SK-N-SH (cell line): ENCODE measurements at regions not wholly inside any gene's neighbourhood (a gene's known extent, or its start where the extent isn't known, plus 50 kb on each side); places are given as distances from the start of the nearest gene placed in this dataset.
"Not testable (repeated sequence)": the region's sequence is repeated elsewhere in the genome, so short reads cannot be mapped to it uniquely, and the experiment has no call there.

ENCODE experiments used
- CTCF ChIA-PET: fragments of 300-600, 350-600 bp; formaldehyde crosslinking; extraction: SDS; loops from one replicate; lab custom pipeline; 2021; lab: Yijun Ruan, JAX
- POLR2A ChIA-PET: fragments of 350-600 bp; sonication (Branson Sonifier 250); formaldehyde crosslinking; extraction: SDS; loops from one replicate; lab custom pipeline; 2020; ENCODE audit warnings: antibody characterized with exemption, inconsistent platforms; lab: Yijun Ruan, JAX
- DNase-seq: peaks from one replicate; pipeline ENCODE4 v3.0.0; 2012
- H2AFZ ChIP-seq: fragments of 200-600 bp; sonication (generic); 2 replicates; pipeline ENCODE4 v1.8.1; 2016; ENCODE audit warnings: antibody characterized with exemption, mild to moderate bottlenecking, low read depth
- H3F3A ChIP-seq: fragments of 200-600 bp; sonication (generic); replicated peaks from 2 replicates; pipeline ENCODE3; 2016; ENCODE audit warnings: antibody characterized with exemption, mild to moderate bottlenecking; ENCODE audit not compliant: insufficient read depth
- H3K27ac ChIP-seq, 2 experiments: fragments of 200-500 bp in 1 of 2; fragments of 200-600 bp in 1 of 2; sonication (Bioruptor generic) in 1 of 2; sonication (generic), shearing (Covaris generic) in 1 of 2; 2 replicates each; pipeline versions ENCODE4 v1.5.1 to v1.6.1; 2014 to 2016; ENCODE audit warnings: low read depth in 2 of 2, inconsistent platforms in 1 of 2, low read length in 1 of 2, mild to moderate bottlenecking in 1 of 2, mixed read lengths in 1 of 2
- H3K27me3 ChIP-seq: fragments of 200-600 bp; sonication (generic), shearing (Covaris generic); 2 replicates; pipeline ENCODE4 v1.6.1; 2016; ENCODE audit warnings: mixed run types; ENCODE audit not compliant: insufficient read depth
- H3K36me3 ChIP-seq, 2 experiments: fragments of 200-500 bp in 1 of 2; fragments of 200-600 bp in 1 of 2; sonication (Bioruptor generic) in 1 of 2; sonication (generic) in 1 of 2; replicated peaks in 1 of 2; 2 replicates each; pipeline versions ENCODE3 to v1.5.1; 2014 to 2016; ENCODE audit warnings: low read length in 1 of 2, mild to moderate bottlenecking in 1 of 2; ENCODE audit not compliant: insufficient read depth in 2 of 2, control insufficient read depth in 1 of 2
- H3K4me1 ChIP-seq, 2 experiments: fragments of 200-500 bp in 1 of 2; fragments of 200-600 bp in 1 of 2; sonication (Bioruptor generic) in 1 of 2; sonication (generic), shearing (Covaris generic) in 1 of 2; 2 replicates each; pipeline versions ENCODE4 v1.5.1 to v1.6.1; 2014 to 2016; ENCODE audit warnings: low read depth in 1 of 2, low read length in 1 of 2, mixed run types in 1 of 2; ENCODE audit not compliant: insufficient read depth in 2 of 2, control insufficient read depth in 1 of 2
- H3K4me2 ChIP-seq: fragments of 200-600 bp; sonication (generic), shearing (Covaris generic); 2 replicates; pipeline ENCODE4 v1.6.1; 2017; ENCODE audit warnings: mixed run types
- H3K4me3 ChIP-seq, 2 experiments: fragments of 200-500 bp in 1 of 2; fragments of 200-600 bp in 1 of 2; sonication (Bioruptor generic) in 1 of 2; sonication (generic), shearing (Covaris generic) in 1 of 2; 2 replicates each; pipeline versions ENCODE4 v1.5.1 to v1.8.1; 2014 to 2016; ENCODE audit warnings: low read depth in 2 of 2, inconsistent platforms in 1 of 2, low read length in 1 of 2, mild to moderate bottlenecking in 1 of 2, mixed read lengths in 1 of 2, moderate library complexity in 1 of 2
- H3K79me2 ChIP-seq: fragments of 200-600 bp; sonication (generic); 2 replicates; pipeline ENCODE4 v1.8.1; 2017; ENCODE audit warnings: mild to moderate bottlenecking; ENCODE audit not compliant: insufficient read depth
- H3K9ac ChIP-seq: fragments of 200-600 bp; sonication (generic); 2 replicates; pipeline ENCODE4 v1.6.1; 2017; ENCODE audit warnings: mixed run types
- H3K9me2 ChIP-seq: fragments of 200-600 bp; sonication (generic); 2 replicates; pipeline ENCODE4 v1.6.1; 2017; ENCODE audit warnings: mixed run types
- H3K9me3 ChIP-seq: fragments of 200-600 bp; sonication (generic); 2 replicates; pipeline ENCODE4 v1.6.1; 2017; ENCODE audit warnings: mixed run types, mild to moderate bottlenecking, moderate library complexity
- H4K20me1 ChIP-seq: fragments of 200-600 bp; sonication (generic); 2 replicates; pipeline ENCODE4 v1.6.1; 2017; ENCODE audit warnings: mild to moderate bottlenecking, mixed run types; ENCODE audit not compliant: insufficient read depth
- CHD2 ChIP-seq: fragments of 150-350 bp; IDR thresholded peaks from 2 replicates; pipeline ENCODE4 v1.6.1; 2018; ENCODE audit warnings: low read length; ENCODE audit not compliant: partially characterized antibody
- ELF1 ChIP-seq: IDR thresholded peaks from 2 replicates; pipeline ENCODE4 v1.4.0; 2012
- EP300 ChIP-seq, 2 experiments: IDR thresholded peaks; 2 replicates each; pipeline versions ENCODE4 v1.4.0 to v1.6.1; 2012; ENCODE audit warnings: borderline replicate concordance in 1 of 2, low read depth in 1 of 2, low read length in 1 of 2
- EZH2phosphoT487 ChIP-seq: fragments of 200-600 bp; sonication (generic); IDR thresholded peaks from 2 replicates; pipeline ENCODE4 v1.6.1; 2017; ENCODE audit warnings: low read depth, mixed run types, mild to moderate bottlenecking, antibody characterized with exemption, moderate library complexity, borderline replicate concordance
- FOXJ3 ChIP-seq: sonication (generic); formaldehyde crosslinking; IDR thresholded peaks from 2 replicates; pipeline ENCODE4 v1.5.1; 2020; ENCODE audit warnings: mild to moderate bottlenecking, missing genetic modification reagents
- GABPA ChIP-seq: IDR thresholded peaks from 2 replicates; pipeline ENCODE4 v1.4.0; 2012; ENCODE audit warnings: low read depth, mild to moderate bottlenecking
- GATA2 ChIP-seq: sonication (generic); formaldehyde crosslinking; IDR thresholded peaks from 2 replicates; pipeline ENCODE4 v1.5.0; 2020; ENCODE audit warnings: mild to moderate bottlenecking, missing genetic modification reagents
- RAD21 ChIP-seq: IDR thresholded peaks from 2 replicates; pipeline ENCODE4 v1.6.1; 2012; ENCODE audit warnings: mild to moderate bottlenecking, low read length
- RCOR1 ChIP-seq: fragments of 150-350 bp; IDR thresholded peaks from 2 replicates; pipeline ENCODE4 v1.6.1; 2017; ENCODE audit warnings: antibody characterized with exemption, low read length
- SIN3A ChIP-seq: IDR thresholded peaks from 2 replicates; pipeline ENCODE4 v1.6.1; 2012; ENCODE audit warnings: low read depth, mild to moderate bottlenecking, low read length, moderate library complexity, borderline replicate concordance
- TAF1 ChIP-seq: IDR thresholded peaks from 2 replicates; pipeline ENCODE4 v1.6.1; 2012; ENCODE audit warnings: low read depth, mild to moderate bottlenecking, low read length, moderate library complexity, borderline replicate concordance
- TCF12 ChIP-seq: IDR thresholded peaks from 2 replicates; pipeline ENCODE4 v1.4.0; 2012
- TEAD4 ChIP-seq: IDR thresholded peaks from 2 replicates; pipeline ENCODE4 v1.4.0; 2012; ENCODE audit warnings: mild to moderate bottlenecking, borderline replicate concordance; ENCODE audit not compliant: insufficient read depth
- USF2 ChIP-seq: fragments of 150-350 bp; IDR thresholded peaks from 2 replicates; pipeline ENCODE4 v1.6.1; 2017; ENCODE audit warnings: antibody characterized with exemption, low read length, low read depth, borderline replicate concordance
- YY1 ChIP-seq: IDR thresholded peaks from 2 replicates; pipeline ENCODE4 v1.4.0; 2012; ENCODE audit warnings: low read depth, mild to moderate bottlenecking
- ZBTB33 ChIP-seq: IDR thresholded peaks from 2 replicates; pipeline ENCODE4 v1.4.0; 2012; ENCODE audit warnings: low read depth, borderline replicate concordance
- WGBS: methylation state at CpG from one replicate; pipeline ENCODE4 v1.1.6; 2017; ENCODE audit warnings: low lambda C conversion rate; 5-methylcytosine and 5-hydroxymethylcytosine counted together
- TF ChIP-seq, protein P1 (sequence below): IDR thresholded peaks from 2 replicates; pipeline ENCODE4; 2012
- TF ChIP-seq, protein P2 (sequence below): fragments of 150-350 bp; IDR thresholded peaks from 2 replicates; pipeline ENCODE4 v1.6.1; 2016; ENCODE audit warnings: mild to moderate bottlenecking, low read depth, low read length
- TF ChIP-seq, protein P3 (sequence below): fragments of 200-600 bp; sonication (generic); IDR thresholded peaks from 2 replicates; pipeline ENCODE4 v1.6.1; 2017; ENCODE audit warnings: antibody characterized with exemption, mild to moderate bottlenecking, moderate library complexity

DNA sequence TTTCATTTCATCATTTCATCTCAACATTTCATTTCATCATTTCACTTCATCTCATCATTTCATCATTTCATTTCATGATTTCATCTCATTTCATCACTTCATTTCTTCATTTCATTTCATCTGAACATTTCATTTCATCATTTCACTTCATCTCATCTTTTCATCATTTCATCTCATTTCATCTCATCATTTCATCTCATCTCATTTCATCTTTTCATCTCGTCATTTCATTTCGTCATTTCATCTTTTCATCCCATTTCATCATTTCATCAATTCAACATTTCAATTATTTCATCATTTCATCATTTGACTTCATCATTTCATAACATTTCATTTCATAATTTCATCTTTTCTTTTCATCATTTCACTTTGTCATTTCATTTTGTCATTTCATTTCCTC lies 128.4 kb downstream of the ANKRD30BL start:
- TF ChIP-seq, protein P1, sequence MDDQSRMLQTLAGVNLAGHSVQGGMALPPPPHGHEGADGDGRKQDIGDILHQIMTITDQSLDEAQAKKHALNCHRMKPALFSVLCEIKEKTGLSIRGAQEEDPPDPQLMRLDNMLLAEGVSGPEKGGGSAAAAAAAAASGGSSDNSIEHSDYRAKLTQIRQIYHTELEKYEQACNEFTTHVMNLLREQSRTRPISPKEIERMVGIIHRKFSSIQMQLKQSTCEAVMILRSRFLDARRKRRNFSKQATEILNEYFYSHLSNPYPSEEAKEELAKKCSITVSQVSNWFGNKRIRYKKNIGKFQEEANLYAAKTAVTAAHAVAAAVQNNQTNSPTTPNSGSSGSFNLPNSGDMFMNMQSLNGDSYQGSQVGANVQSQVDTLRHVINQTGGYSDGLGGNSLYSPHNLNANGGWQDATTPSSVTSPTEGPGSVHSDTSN = no peak
- TF ChIP-seq, protein P2, sequence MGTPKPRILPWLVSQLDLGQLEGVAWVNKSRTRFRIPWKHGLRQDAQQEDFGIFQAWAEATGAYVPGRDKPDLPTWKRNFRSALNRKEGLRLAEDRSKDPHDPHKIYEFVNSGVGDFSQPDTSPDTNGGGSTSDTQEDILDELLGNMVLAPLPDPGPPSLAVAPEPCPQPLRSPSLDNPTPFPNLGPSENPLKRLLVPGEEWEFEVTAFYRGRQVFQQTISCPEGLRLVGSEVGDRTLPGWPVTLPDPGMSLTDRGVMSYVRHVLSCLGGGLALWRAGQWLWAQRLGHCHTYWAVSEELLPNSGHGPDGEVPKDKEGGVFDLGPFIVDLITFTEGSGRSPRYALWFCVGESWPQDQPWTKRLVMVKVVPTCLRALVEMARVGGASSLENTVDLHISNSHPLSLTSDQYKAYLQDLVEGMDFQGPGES = no peak
- TF ChIP-seq FOXJ3 (CRISPR knock-in tag) (no peak), ELF1 (no peak), ZBTB33 (no peak), RAD21 (no peak), EZH2phosphoT487 (no peak), TEAD4 (no peak), GATA2 (CRISPR knock-in tag) (no peak), SIN3A (no peak), TAF1 (no peak), YY1 (no peak), RCOR1 (no peak), EP300 (IDR thresholded peaks at IDR 0.05; ENCODE audit: borderline replicate concordance in 1 of 2, low read depth in 1 of 2, low read length in 1 of 2) (no peak), CHD2 (no peak), TCF12 (no peak), USF2 (no peak), GABPA (no peak)
- TF ChIP-seq, protein P3, sequence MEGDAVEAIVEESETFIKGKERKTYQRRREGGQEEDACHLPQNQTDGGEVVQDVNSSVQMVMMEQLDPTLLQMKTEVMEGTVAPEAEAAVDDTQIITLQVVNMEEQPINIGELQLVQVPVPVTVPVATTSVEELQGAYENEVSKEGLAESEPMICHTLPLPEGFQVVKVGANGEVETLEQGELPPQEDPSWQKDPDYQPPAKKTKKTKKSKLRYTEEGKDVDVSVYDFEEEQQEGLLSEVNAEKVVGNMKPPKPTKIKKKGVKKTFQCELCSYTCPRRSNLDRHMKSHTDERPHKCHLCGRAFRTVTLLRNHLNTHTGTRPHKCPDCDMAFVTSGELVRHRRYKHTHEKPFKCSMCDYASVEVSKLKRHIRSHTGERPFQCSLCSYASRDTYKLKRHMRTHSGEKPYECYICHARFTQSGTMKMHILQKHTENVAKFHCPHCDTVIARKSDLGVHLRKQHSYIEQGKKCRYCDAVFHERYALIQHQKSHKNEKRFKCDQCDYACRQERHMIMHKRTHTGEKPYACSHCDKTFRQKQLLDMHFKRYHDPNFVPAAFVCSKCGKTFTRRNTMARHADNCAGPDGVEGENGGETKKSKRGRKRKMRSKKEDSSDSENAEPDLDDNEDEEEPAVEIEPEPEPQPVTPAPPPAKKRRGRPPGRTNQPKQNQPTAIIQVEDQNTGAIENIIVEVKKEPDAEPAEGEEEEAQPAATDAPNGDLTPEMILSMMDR = no peak
- CTCF ChIA-PET = no interaction called here
- no peaks in the 10 kb centered on the region for H3F3A ChIP-seq

GRCh38 chr2:132012046-132012445 lies 149.7 kb downstream of the ANKRD30BL start:
- H3K27ac ChIP-seq, H3K4me3 ChIP-seq, H3F3A ChIP-seq, POLR2A ChIA-PET, H4K20me1 ChIP-seq, H3K9me3 ChIP-seq, H3K4me2 ChIP-seq, H3K9me2 ChIP-seq, H3K9ac ChIP-seq, H2AFZ ChIP-seq, DNase-seq, CTCF ChIA-PET, H3K36me3 ChIP-seq, H3K4me1 ChIP-seq, H3K79me2 ChIP-seq: not testable (repeated sequence)
- H3K27me3 ChIP-seq = peaks cover 18% of the 10 kb centered on the region
- WGBS = 0% methylated on average over 1 of the region's 1 CpG

More for the DNA sequence above, 128.4 kb downstream of the ANKRD30BL start:
- no peak overlapping the region for H3K4me3 ChIP-seq
- POLR2A ChIA-PET = no interaction called here
- no peak overlapping the region for H3K9ac ChIP-seq
- H3K4me1 ChIP-seq = no peaks in the 10 kb centered on the region; a peak in 1 of 4 replicates
- H3K27me3 ChIP-seq = peaks cover 15% of the 10 kb centered on the region
- WGBS = 2% methylated on average over 2 of the region's 2 CpGs
- DNase-seq = no peak
- H3K36me3 ChIP-seq = no peaks in the 10 kb centered on the region
- no peak overlapping the region for H3K27ac ChIP-seq
- H3K9me2 ChIP-seq = no peaks in the 10 kb centered on the region
- no peaks in the 10 kb centered on the region for H4K20me1 ChIP-seq
- H3K4me2 ChIP-seq = no peak overlapping the region
- no peak overlapping the region for H2AFZ ChIP-seq
- no peaks in the 10 kb centered on the region for H3K9me3 ChIP-seq
- H3K79me2 ChIP-seq = no peaks in the 10 kb centered on the region
